Sigmoid colon (tissue), 6 donors: ENCODE measurements at regions not wholly inside any gene's neighbourhood (a gene's known extent, or its start where the extent isn't known, plus 50 kb on each side); places are given as distances from the start of the nearest gene placed in this dataset.

Experiments used
- DNase-seq: peaks from one replicate; pipeline ENCODE4 v3.0.0-alpha.2; 2019
- H3K27ac ChIP-seq, 4 donors: fragments of 200-600 bp; sonication (generic); one replicate each; pipeline ENCODE4 v1.5.1; 2016 to 2019; ENCODE audit warnings: mild to moderate bottlenecking in 1 of 4
- H3K27me3 ChIP-seq, 3 donors: fragments of 200-600 bp; sonication (generic); one replicate each; pipeline ENCODE4 v1.5.1; 2019; ENCODE audit warnings: mild to moderate bottlenecking in 1 of 3
- H3K36me3 ChIP-seq, 4 donors: fragments of 200-600 bp; sonication (generic); one replicate each; pipeline ENCODE4 v1.5.1; 2016 to 2019
- H3K4me1 ChIP-seq, 4 donors: fragments of 200-600 bp; sonication (generic); one replicate each; pipeline ENCODE4 v1.5.1; 2017 to 2019
- H3K4me3 ChIP-seq, 4 donors: fragments of 200-600 bp; sonication (generic); one replicate each; pipeline ENCODE4 v1.5.1; 2017 to 2019; ENCODE audit warnings: mild to moderate bottlenecking in 2 of 4, moderate library complexity in 1 of 4
- H3K9me3 ChIP-seq, 4 donors: fragments of 200-600 bp in 3 of 4; sonication (generic) in 3 of 4; one replicate each; pipeline versions ENCODE4 v1.5.1 to v1.6.1; 2013 to 2019
- EP300 ChIP-seq, 4 donors: sonication (generic); formaldehyde crosslinking; IDR thresholded peaks; one replicate each; pipeline ENCODE4 v1.6.1; 2017; ENCODE audit warnings: antibody characterized with exemption in 4 of 4
- POLR2A ChIP-seq, 2 donors: fragments of 450-650 bp; IDR thresholded peaks; one replicate each; pipeline ENCODE4 v1.6.1; 2016; ENCODE audit warnings: antibody characterized with exemption in 2 of 2, mild to moderate bottlenecking in 2 of 2, moderate library complexity in 2 of 2
- POLR2AphosphoS5 ChIP-seq, 4 donors: sonication (generic); formaldehyde crosslinking; IDR thresholded peaks; one replicate each; pipeline ENCODE4 v1.6.1; 2017; ENCODE audit warnings: antibody characterized with exemption in 4 of 4
- WGBS, 2 donors: extraction: QIAGEN DNeasy Blood & Tissue Kit; methylation state at CpG; one replicate each; pipeline ENCODE4 v1.1.7; 2013; 5-methylcytosine and 5-hydroxymethylcytosine counted together
- intact Hi-C: fragments of 100-400 bp; cut with DNase I; formaldehyde crosslinking; loops from one replicate; pipeline ENCODE4 v1.15.1; 2023
- TF ChIP-seq, protein P1 (sequence below), 4 experiments: fragments of 450-650 bp in 3 of 4; fragments of 200-600 bp in 1 of 4; IDR thresholded peaks; one replicate each; pipeline ENCODE4 v1.5.1; 2016 to 2019; ENCODE audit warnings: antibody characterized with exemption in 4 of 4, mild to moderate bottlenecking in 3 of 4, moderate library complexity in 2 of 4
- donor health status: healthy with polysubstance abuse.
- donor health status: healthy.

DNA sequence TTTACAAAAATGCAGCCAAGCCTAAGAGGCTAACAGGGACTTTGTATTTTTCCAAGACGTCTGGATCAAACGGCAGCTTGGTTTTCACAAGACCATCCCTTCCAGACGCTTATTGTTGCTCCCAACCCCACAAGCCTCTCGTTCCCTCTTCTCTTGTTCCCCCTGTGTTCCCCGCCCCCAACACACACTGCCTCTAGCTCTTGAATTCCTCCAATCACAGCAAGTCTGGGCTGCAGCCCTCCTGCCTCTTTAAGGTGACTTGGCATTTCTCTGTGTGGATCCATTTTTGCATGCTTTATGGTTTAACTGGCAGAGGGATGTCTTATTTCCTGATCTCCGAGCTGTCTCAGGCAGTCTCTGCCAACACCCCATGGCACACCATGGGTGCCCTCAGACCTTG is 182.2 kb downstream of the ABHD5 start:
- Histone ChIP-seq H3K4me1 (no peaks in the 10 kb centered on the region), H3K27me3 (no peaks in the 10 kb centered on the region), H3K4me3 (no peak overlapping the region), H3K9me3 (no peaks in the 10 kb centered on the region), H3K36me3 (no peaks in the 10 kb centered on the region), H3K27ac (no peak overlapping the region)
- TF ChIP-seq POLR2A (IDR thresholded peaks at IDR 0.05) (no peak), EP300 (IDR thresholded peaks at IDR 0.05) (no peak), POLR2AphosphoS5 (IDR thresholded peaks at IDR 0.05) (no peak)
- TF ChIP-seq, protein P1, sequence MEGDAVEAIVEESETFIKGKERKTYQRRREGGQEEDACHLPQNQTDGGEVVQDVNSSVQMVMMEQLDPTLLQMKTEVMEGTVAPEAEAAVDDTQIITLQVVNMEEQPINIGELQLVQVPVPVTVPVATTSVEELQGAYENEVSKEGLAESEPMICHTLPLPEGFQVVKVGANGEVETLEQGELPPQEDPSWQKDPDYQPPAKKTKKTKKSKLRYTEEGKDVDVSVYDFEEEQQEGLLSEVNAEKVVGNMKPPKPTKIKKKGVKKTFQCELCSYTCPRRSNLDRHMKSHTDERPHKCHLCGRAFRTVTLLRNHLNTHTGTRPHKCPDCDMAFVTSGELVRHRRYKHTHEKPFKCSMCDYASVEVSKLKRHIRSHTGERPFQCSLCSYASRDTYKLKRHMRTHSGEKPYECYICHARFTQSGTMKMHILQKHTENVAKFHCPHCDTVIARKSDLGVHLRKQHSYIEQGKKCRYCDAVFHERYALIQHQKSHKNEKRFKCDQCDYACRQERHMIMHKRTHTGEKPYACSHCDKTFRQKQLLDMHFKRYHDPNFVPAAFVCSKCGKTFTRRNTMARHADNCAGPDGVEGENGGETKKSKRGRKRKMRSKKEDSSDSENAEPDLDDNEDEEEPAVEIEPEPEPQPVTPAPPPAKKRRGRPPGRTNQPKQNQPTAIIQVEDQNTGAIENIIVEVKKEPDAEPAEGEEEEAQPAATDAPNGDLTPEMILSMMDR (IDR thresholded peaks at IDR 0.05): no peak
- WGBS, 2 donors: 45 to 66% methylated on average over 6 of the region's 6 CpGs
- no peak for DNase-seq
- intact Hi-C loops: no loop called here

DNA sequence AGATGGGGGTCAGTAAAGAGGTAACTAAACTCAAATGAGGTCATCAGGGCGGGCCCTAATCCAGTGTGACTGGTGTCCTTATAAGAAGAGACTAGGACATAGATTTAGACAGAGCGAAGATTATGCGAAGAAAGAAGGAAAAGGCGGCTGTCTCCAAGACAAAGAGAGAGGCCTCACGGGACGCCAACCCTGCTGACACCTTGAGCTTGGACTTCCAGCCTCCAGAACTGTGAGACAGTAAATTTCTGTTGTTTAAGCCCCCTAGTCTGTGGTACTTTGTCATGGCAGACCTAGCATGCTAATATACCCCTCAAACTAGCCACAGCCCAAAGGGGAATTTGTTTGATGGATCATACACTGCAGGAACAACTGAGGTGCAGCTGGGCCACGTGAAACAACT is 183.0 kb downstream of the ABHD5 start:
- H3K27ac ChIP-seq: no peak overlapping the region
- 90 to 91% methylated on average over 7 of the region's 7 CpGs for WGBS, 2 donors
- no peaks in the 10 kb centered on the region for H3K9me3 ChIP-seq
- intact Hi-C loops: no loop called here
- no peaks in the 10 kb centered on the region for H3K4me1 ChIP-seq
- no peak overlapping the region for H3K4me3 ChIP-seq
- no peaks in the 10 kb centered on the region for H3K36me3 ChIP-seq
- TF ChIP-seq, protein P1 (IDR thresholded peaks at IDR 0.05): no peak
- TF ChIP-seq POLR2A (IDR thresholded peaks at IDR 0.05) (no peak), POLR2AphosphoS5 (IDR thresholded peaks at IDR 0.05) (no peak), EP300 (IDR thresholded peaks at IDR 0.05) (no peak)
- DNase-seq: no peak
- H3K27me3 ChIP-seq: no peaks in the 10 kb centered on the region

DNA sequence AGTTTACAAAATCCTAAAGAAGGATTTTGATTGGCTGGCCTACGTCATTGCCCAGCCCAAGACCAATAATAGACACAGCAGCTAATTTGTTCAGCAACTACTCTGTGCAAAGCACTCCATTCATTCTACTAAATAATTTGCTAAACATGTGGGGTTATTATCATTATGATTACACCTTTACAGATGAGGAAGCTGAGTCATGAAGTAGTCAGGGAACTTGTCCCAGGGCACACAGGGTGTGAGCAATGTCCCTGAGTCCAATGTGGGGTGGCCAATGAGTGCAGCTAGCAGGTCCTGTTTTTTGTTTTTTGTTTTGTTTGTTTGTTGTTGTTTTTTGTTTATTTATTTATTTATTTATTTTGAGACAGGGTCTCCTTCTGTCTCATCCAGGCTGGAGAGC is 183.6 kb downstream of the ABHD5 start:
- 86 to 90% methylated on average over 1 of the region's 1 CpG for WGBS, 2 donors
- Histone ChIP-seq H3K36me3 (no peaks in the 10 kb centered on the region), H3K4me1 (no peaks in the 10 kb centered on the region), H3K9me3 (no peaks in the 10 kb centered on the region), H3K27me3 (no peaks in the 10 kb centered on the region), H3K4me3 (no peak overlapping the region), H3K27ac (no peak overlapping the region)
- intact Hi-C loops: no loop called here
- no peak for DNase-seq
- no peak for TF ChIP-seq POLR2AphosphoS5 (IDR thresholded peaks at IDR 0.05)
- no peak for TF ChIP-seq EP300 (IDR thresholded peaks at IDR 0.05)
- TF ChIP-seq POLR2A (IDR thresholded peaks at IDR 0.05): no peak
- TF ChIP-seq, protein P1 (IDR thresholded peaks at IDR 0.05): no peak

DNA sequence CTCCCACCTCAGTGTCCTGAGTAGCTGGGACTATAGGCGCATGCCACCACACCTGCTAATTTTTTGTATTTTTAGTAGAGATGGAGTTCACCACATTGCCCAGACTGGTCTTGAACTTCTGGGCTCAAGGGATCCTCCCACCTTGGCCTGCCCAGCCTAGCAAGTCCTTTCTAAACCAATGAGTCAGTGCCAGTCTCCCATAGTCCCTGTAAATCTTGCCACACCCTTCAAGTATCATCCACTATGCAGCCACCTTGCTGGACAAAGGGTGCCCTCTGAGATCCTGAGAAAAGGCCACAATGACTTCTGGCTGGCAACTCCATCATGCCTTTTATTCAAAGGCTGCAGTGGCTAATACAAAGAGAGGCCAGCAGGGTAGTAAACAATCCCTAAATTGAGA is 184.0 kb downstream of the ABHD5 start:
- no peak for DNase-seq
- no peak overlapping the region for H3K27ac ChIP-seq
- TF ChIP-seq, protein P1 (IDR thresholded peaks at IDR 0.05): no peak
- TF ChIP-seq EP300 (IDR thresholded peaks at IDR 0.05) (no peak), POLR2AphosphoS5 (IDR thresholded peaks at IDR 0.05) (no peak)
- no peaks in the 10 kb centered on the region for H3K9me3 ChIP-seq
- intact Hi-C loops: no loop called here
- WGBS, 2 donors: 95 to 100% methylated on average over 1 of the region's 1 CpG
- H3K4me3 ChIP-seq: no peak overlapping the region
- no peaks in the 10 kb centered on the region for H3K4me1 ChIP-seq
- H3K27me3 ChIP-seq: no peaks in the 10 kb centered on the region
- no peaks in the 10 kb centered on the region for H3K36me3 ChIP-seq

DNA sequence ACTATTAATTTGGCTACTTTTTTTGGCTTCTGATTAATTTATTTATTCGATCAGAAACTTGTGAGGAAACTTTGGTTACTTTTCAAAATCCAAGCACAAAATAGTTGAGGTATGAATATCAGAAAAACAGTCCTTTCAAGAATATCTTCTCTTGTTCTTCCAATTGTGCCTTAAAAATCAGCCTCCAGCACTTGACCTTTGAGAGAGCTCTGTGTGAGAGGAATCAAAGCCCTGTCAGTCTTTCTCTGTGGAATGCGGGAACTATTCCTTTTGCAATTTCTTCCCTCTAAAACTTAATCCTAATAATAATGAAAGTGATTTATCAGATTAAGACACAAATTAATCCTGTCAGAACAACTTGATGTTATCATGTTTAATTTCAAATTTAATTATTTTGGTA is 185.9 kb downstream of the ABHD5 start:
- TF ChIP-seq POLR2AphosphoS5 (IDR thresholded peaks at IDR 0.05): no peak
- TF ChIP-seq EP300 (IDR thresholded peaks at IDR 0.05): no peak
- no peak for TF ChIP-seq POLR2A (IDR thresholded peaks at IDR 0.05)
- TF ChIP-seq, protein P1 (IDR thresholded peaks at IDR 0.05): no peak
- Histone ChIP-seq H3K27ac (no peak overlapping the region), H3K4me1 (no peaks in the 10 kb centered on the region), H3K36me3 (no peaks in the 10 kb centered on the region), H3K4me3 (no peak overlapping the region), H3K27me3 (no peaks in the 10 kb centered on the region), H3K9me3 (no peaks in the 10 kb centered on the region)
- DNase-seq: no peak
- WGBS, 2 donors: 90 to 92% methylated on average over 2 of the region's 2 CpGs
- intact Hi-C loops: no loop called here
